Activated naive CD4-positive, alpha-beta T cell treated with anti-CD3 and anti-CD28 coated beads for 36 hours (primary cell): ENCODE measurements at regions not wholly inside any gene's neighbourhood (a gene's known extent, or its start where the extent isn't known, plus 50 kb on each side); places are given as distances from the start of the nearest gene placed in this dataset.

ENCODE experiments used
- CTCF ChIA-PET: fragments of 350-600 bp; sonication (Branson Sonifier 250); formaldehyde crosslinking; loops from one replicate; lab custom pipeline; 2021; ENCODE audit warnings: antibody characterized with exemption; lab: Charles Lee
- DNase-seq: peaks from one replicate; pipeline ENCODE4 v3.0.0-alpha.2; 2020
- H3K27ac Mint-ChIP-seq: one replicate; pipeline ENCODE4 v1.8.0; 2021; ENCODE audit warnings: mild to moderate bottlenecking, mixed read lengths
- H3K27me3 Mint-ChIP-seq: one replicate; pipeline ENCODE4 v1.8.0; 2021; ENCODE audit warnings: low read depth, mixed read lengths
- H3K36me3 Mint-ChIP-seq: one replicate; pipeline ENCODE4 v1.8.0; 2021; ENCODE audit warnings: low read depth, mixed read lengths
- H3K4me1 Mint-ChIP-seq: one replicate; pipeline ENCODE4 v1.8.0; 2021; ENCODE audit warnings: low read depth, mixed read lengths
- H3K4me3 Mint-ChIP-seq: one replicate; pipeline ENCODE4 v1.8.0; 2021; ENCODE audit warnings: mild to moderate bottlenecking, moderate library complexity, mixed read lengths
- H3K9me3 Mint-ChIP-seq: one replicate; pipeline ENCODE4 v1.8.0; 2021; ENCODE audit warnings: mixed read lengths
- intact Hi-C: fragments of 100-400 bp; cut with micrococcal nuclease; formaldehyde crosslinking; loops from one replicate; pipeline ENCODE4 v1.15.1; 2023

GRCh38 chr14:51441001-51441400 lies 201.0 kb downstream of the TMX1 start:
- CTCF ChIA-PET, result no interaction called here
- Mint-ChIP-seq H3K27me3 (peaks cover 15% of the 10 kb centered on the region), H3K9me3 (no peaks in the 10 kb centered on the region), H3K27ac (no peak overlapping the region), H3K4me3 (no peak overlapping the region), H3K4me1 (no peaks in the 10 kb centered on the region), H3K36me3 (no peaks in the 10 kb centered on the region)
- intact Hi-C loops, result no loop called here
- no peak for DNase-seq

GRCh38 chr14:51442513-51443175 lies 202.6 kb downstream of the TMX1 start:
- Mint-ChIP-seq H3K36me3 (no peaks in the 10 kb centered on the region), H3K4me1 (no peaks in the 10 kb centered on the region), H3K27ac (no peak overlapping the region), H3K27me3 (peaks cover 9% of the 10 kb centered on the region), H3K9me3 (no peaks in the 10 kb centered on the region), H3K4me3 (no peak overlapping the region)
- CTCF ChIA-PET, result no interaction called here
- intact Hi-C loops, result no loop called here
- DNase-seq, result no peak

GRCh38 chr14:51443195-51444018 lies 203.4 kb downstream of the TMX1 start:
- Mint-ChIP-seq H3K27ac (no peak overlapping the region), H3K9me3 (no peaks in the 10 kb centered on the region), H3K4me3 (no peak overlapping the region), H3K27me3 (peaks cover 8% of the 10 kb centered on the region), H3K4me1 (no peaks in the 10 kb centered on the region), H3K36me3 (no peaks in the 10 kb centered on the region)
- CTCF ChIA-PET, result no interaction called here
- intact Hi-C loops, result no loop called here
- DNase-seq, result no peak

GRCh38 chr14:51444353-51445000 lies 204.4 kb downstream of the TMX1 start:
- CTCF ChIA-PET, result interaction anchor here (0.6 kb wide), 1 partner anchor 270 kb away, joined by 3 read pairs; no protein-coding TSS in a partner anchor
- no peak for DNase-seq
- H3K36me3 Mint-ChIP-seq, result no peaks in the 10 kb centered on the region
- no peak overlapping the region for H3K27ac Mint-ChIP-seq
- no peak overlapping the region for H3K4me3 Mint-ChIP-seq
- no peaks in the 10 kb centered on the region for H3K9me3 Mint-ChIP-seq
- no peaks in the 10 kb centered on the region for H3K4me1 Mint-ChIP-seq
- peaks cover 6% of the 10 kb centered on the region for H3K27me3 Mint-ChIP-seq
- intact Hi-C loops, result no loop called here

- no peaks in the 10 kb centered on the region for H3K4me1 Mint-ChIP-seq
- no peaks in the 10 kb centered on the region for H3K9me3 Mint-ChIP-seq
- H3K27ac Mint-ChIP-seq, result no peak overlapping the region
- intact Hi-C loops, result no loop called here
- H3K4me3 Mint-ChIP-seq, result no peak overlapping the region
- H3K36me3 Mint-ChIP-seq, result no peaks in the 10 kb centered on the region
- DNase-seq, result no peak
- peaks cover 6% of the 10 kb centered on the region for H3K27me3 Mint-ChIP-seq
- CTCF ChIA-PET, result interaction anchor here (0.6 kb wide), 1 partner anchor 270 kb away, joined by 3 read pairs; no protein-coding TSS in a partner anchor
These were observed 204.9 kb downstream of the TMX1 start for GRCh38 chr14:51445001-51445390.

- no peak for DNase-seq
- no peak overlapping the region for H3K4me3 Mint-ChIP-seq
- peaks cover 5% of the 10 kb centered on the region for H3K27me3 Mint-ChIP-seq
- H3K4me1 Mint-ChIP-seq, result no peaks in the 10 kb centered on the region
- CTCF ChIA-PET, result no interaction called here
- H3K27ac Mint-ChIP-seq, result no peak overlapping the region
- H3K9me3 Mint-ChIP-seq, result no peaks in the 10 kb centered on the region
- no peaks in the 10 kb centered on the region for H3K36me3 Mint-ChIP-seq
- intact Hi-C loops, result no loop called here
These were observed 204.9 kb upstream of the FRMD6 start for GRCh38 chr14:51446771-51447170.

GRCh38 chr14:51447411-51447810 lies 204.3 kb upstream of the FRMD6 start:
- DNase-seq, result no peak
- intact Hi-C loops, result no loop called here
- Mint-ChIP-seq H3K4me3 (no peak overlapping the region), H3K36me3 (no peaks in the 10 kb centered on the region), H3K27me3 (peaks cover 3% of the 10 kb centered on the region), H3K4me1 (no peaks in the 10 kb centered on the region), H3K27ac (no peak overlapping the region), H3K9me3 (no peaks in the 10 kb centered on the region)
- CTCF ChIA-PET, result no interaction called here

GRCh38 chr14:51448831-51449670 lies 202.7 kb upstream of the FRMD6 start:
- no peak for DNase-seq
- CTCF ChIA-PET, result interaction anchor here (1.2 kb wide), 1 partner anchor 129 kb away, joined by 3 read pairs; no protein-coding TSS in a partner anchor
- intact Hi-C loops, result no loop called here
- no peak overlapping the region for H3K4me3 Mint-ChIP-seq
- H3K36me3 Mint-ChIP-seq, result no peaks in the 10 kb centered on the region
- H3K27ac Mint-ChIP-seq, result no peak overlapping the region
- peaks cover 3% of the 10 kb centered on the region for H3K27me3 Mint-ChIP-seq
- H3K9me3 Mint-ChIP-seq, result no peaks in the 10 kb centered on the region
- no peaks in the 10 kb centered on the region for H3K4me1 Mint-ChIP-seq

- Mint-ChIP-seq H3K27me3 (peaks cover 3% of the 10 kb centered on the region), H3K27ac (no peak overlapping the region), H3K9me3 (no peaks in the 10 kb centered on the region), H3K4me1 (no peaks in the 10 kb centered on the region), H3K4me3 (no peak overlapping the region), H3K36me3 (no peaks in the 10 kb centered on the region)
- intact Hi-C loops, result no loop called here
- no peak for DNase-seq
- CTCF ChIA-PET, result interaction anchor here (0.6 to 1.2 kb wide), 2 partner anchors 20 to 128 kb away, joined by 3 read pairs; no protein-coding TSS in a partner anchor
These were observed 202.0 kb upstream of the FRMD6 start for GRCh38 chr14:51449681-51450080.

GRCh38 chr14:51451561-51451960 lies 200.1 kb upstream of the FRMD6 start:
- DNase-seq, result no peak
- H3K9me3 Mint-ChIP-seq, result no peaks in the 10 kb centered on the region
- no peak overlapping the region for H3K27ac Mint-ChIP-seq
- intact Hi-C loops, result no loop called here
- H3K36me3 Mint-ChIP-seq, result no peaks in the 10 kb centered on the region
- H3K27me3 Mint-ChIP-seq, result no peaks in the 10 kb centered on the region
- CTCF ChIA-PET, result no interaction called here
- H3K4me1 Mint-ChIP-seq, result no peaks in the 10 kb centered on the region
- no peak overlapping the region for H3K4me3 Mint-ChIP-seq

GRCh38 chr14:51453869-51454268 lies 197.8 kb upstream of the FRMD6 start:
- Mint-ChIP-seq H3K4me1 (no peaks in the 10 kb centered on the region), H3K27me3 (no peaks in the 10 kb centered on the region), H3K36me3 (no peaks in the 10 kb centered on the region), H3K9me3 (no peaks in the 10 kb centered on the region), H3K27ac (no peak overlapping the region), H3K4me3 (no peak overlapping the region)
- CTCF ChIA-PET, result no interaction called here
- intact Hi-C loops, result no loop called here
- DNase-seq, result no peak

GRCh38 chr14:51454351-51454750 lies 197.4 kb upstream of the FRMD6 start:
- no peak for DNase-seq
- CTCF ChIA-PET, result no interaction called here
- H3K9me3 Mint-ChIP-seq, result no peaks in the 10 kb centered on the region
- no peaks in the 10 kb centered on the region for H3K36me3 Mint-ChIP-seq
- H3K4me1 Mint-ChIP-seq, result no peaks in the 10 kb centered on the region
- intact Hi-C loops, result no loop called here
- no peak overlapping the region for H3K4me3 Mint-ChIP-seq
- H3K27ac Mint-ChIP-seq, result no peak overlapping the region
- no peaks in the 10 kb centered on the region for H3K27me3 Mint-ChIP-seq
